Renal cortical epithelial cell (primary cell): ENCODE measurements at regions not wholly inside any gene's neighbourhood (a gene's known extent, or its start where the extent isn't known, plus 50 kb on each side); places are given as distances from the start of the nearest gene placed in this dataset.
"Not testable (repeated sequence)": the region's sequence is repeated elsewhere in the genome, so short reads cannot be mapped to it uniquely, and the experiment has no call there.

Experiments used
- DNase-seq: peaks from one replicate; pipeline ENCODE4 v3.0.0-alpha.2; 2011; ENCODE audit warnings: low read depth

GRCh38 chr4:187332141-187332540, 608.5 kb upstream of the FAT1 start:
- DNase-seq = no peak

- no peak for DNase-seq
Measured at GRCh38 chr4:187333151-187333550, 609.5 kb upstream of the FAT1 start.

- DNase-seq = no peak
Measured at GRCh38 chr4:187335339-187335738, 611.7 kb upstream of the FAT1 start.

- no peak for DNase-seq
Measured at GRCh38 chr4:187354740-187355139, 631.1 kb upstream of the FAT1 start.

- no peak for DNase-seq
Measured at GRCh38 chr4:187357045-187357643, 633.5 kb upstream of the FAT1 start.

GRCh38 chr4:187357821-187358220, 634.2 kb upstream of the FAT1 start:
- no peak for DNase-seq

GRCh38 chr4:187362937-187363857, 632.4 kb upstream of the ZFP42 start:
- DNase-seq = peak; percentile 77

GRCh38 chr4:187364401-187364800, 631.2 kb upstream of the ZFP42 start:
- no peak for DNase-seq

- no peak for DNase-seq
Measured at GRCh38 chr4:187364851-187365250, 630.7 kb upstream of the ZFP42 start.

GRCh38 chr4:187366530-187366929, 629.0 kb upstream of the ZFP42 start:
- DNase-seq = no peak

GRCh38 chr4:187370918-187371317, 624.7 kb upstream of the ZFP42 start:
- DNase-seq = no peak

- DNase-seq = no peak
Measured at GRCh38 chr4:187378441-187378840, 617.1 kb upstream of the ZFP42 start.

GRCh38 chr4:187380181-187380581, 615.4 kb upstream of the ZFP42 start:
- peak; percentile 37 for DNase-seq

GRCh38 chr4:187383181-187383580, 612.4 kb upstream of the ZFP42 start:
- no peak for DNase-seq

- no peak for DNase-seq
Measured at GRCh38 chr4:187387739-187388138, 607.8 kb upstream of the ZFP42 start.

GRCh38 chr4:187389420-187389819, 606.2 kb upstream of the ZFP42 start:
- DNase-seq = no peak

- DNase-seq = no peak
Measured at GRCh38 chr4:187390646-187391045, 604.9 kb upstream of the ZFP42 start.

- DNase-seq = no peak
Measured at GRCh38 chr4:187393531-187394344, 601.8 kb upstream of the ZFP42 start.

- no peak for DNase-seq
Measured at GRCh38 chr4:187396106-187396505, 599.5 kb upstream of the ZFP42 start.

- not testable (repeated sequence) for DNase-seq
Measured at GRCh38 chr4:187408447-187408846, 587.1 kb upstream of the ZFP42 start.

GRCh38 chr4:187413564-187414358, 581.8 kb upstream of the ZFP42 start:
- no peak for DNase-seq

- DNase-seq = no peak
Measured at GRCh38 chr4:187414716-187415115, 580.9 kb upstream of the ZFP42 start.
